ENCODE measurements at regions not wholly inside any gene's neighbourhood (a gene's known extent, or its start where the extent isn't known, plus 50 kb on each side); places are given as distances from the start of the nearest gene placed in this dataset.

GRCh38 chr12:59097876-59098275, 177.6 kb upstream of the LRIG3 start:
- Histone ChIP-seq H3K9me3 (ENCODE audit: low read length) (no peaks in the 10 kb centered on the region), H3K4me2 (ENCODE audit: low read depth, low read length) (no peak overlapping the region), H3K27ac (ENCODE audit: extremely low read length, insufficient read depth, low read length) (no peak overlapping the region), H3K27me3 (ENCODE audit: control insufficient read depth in 1 of 2, insufficient read depth in 2 of 2, low read length in 2 of 2) (no peaks in the 10 kb centered on the region), H3K9ac (ENCODE audit: insufficient read depth, low read depth, low read length) (no peak overlapping the region), H2AFZ (ENCODE audit: low read length) (no peak overlapping the region), H3K79me2 (ENCODE audit: insufficient read depth, low read length) (no peaks in the 10 kb centered on the region), H3K4me3 (replicated peaks in 1 of 3; ENCODE audit: insufficient read depth in 1 of 3, low read depth in 2 of 3, low read length in 3 of 3) (no peak overlapping the region), H3K36me3 (replicated peaks in 1 of 2; ENCODE audit: control insufficient read depth in 1 of 2, insufficient read depth in 2 of 2, low read length in 2 of 2) (no peaks in the 10 kb centered on the region), H4K20me1 (ENCODE audit: insufficient read depth, low read length) (no peaks in the 10 kb centered on the region), H3K4me1 (ENCODE audit: insufficient read depth, low read length) (no peaks in the 10 kb centered on the region)
- no peak for ATAC-seq
- FAIRE-seq = no peak
- intact Hi-C loops (cut with micrococcal nuclease; ENCODE audit: unreplicated experiment) (no loop called here), in situ Hi-C loops (cut with HindIII; ENCODE audit: extremely low pct_ligation_motif_present, low pct_unique_long_range_greater_than_20kb) (no loop called here)
- CTCF ChIA-PET (ENCODE audit: low intra/inter-chr PET ratio, low total read pairs) = no interaction called here
- 0% methylated on average over 1 of the region's 1 CpG for WGBS (ENCODE audit: low lambda C conversion rate)
- POLR2A ChIA-PET = no interaction called here
- no TSS peak for BruUV-seq (replicated peaks)
- no peak for TF ChIP-seq NCOR1 (IDR thresholded peaks at IDR 0.05; ENCODE audit: borderline replicate concordance, low read length)
- no peak for TF ChIP-seq ZNF792 (CRISPR knock-in tag; IDR thresholded peaks at IDR 0.05)
- TF ChIP-seq KMT2B (CRISPR knock-in tag; IDR thresholded peaks at IDR 0.05) = no peak
- TF ChIP-seq KLF6 (CRISPR knock-in tag; IDR thresholded peaks at IDR 0.05) = no peak
- no peak for TF ChIP-seq EEA1 (CRISPR knock-in tag; IDR thresholded peaks at IDR 0.05; ENCODE audit: borderline replicate concordance)
- no peak for TF ChIP-seq FOXM1 (CRISPR knock-in tag; IDR thresholded peaks at IDR 0.05)
- TF ChIP-seq ZBTB7A (CRISPR knock-in tag; IDR thresholded peaks at IDR 0.05) = no peak
- no peak for TF ChIP-seq AHR (CRISPR knock-in tag; IDR thresholded peaks at IDR 0.05)
- TF ChIP-seq, protein P1, sequence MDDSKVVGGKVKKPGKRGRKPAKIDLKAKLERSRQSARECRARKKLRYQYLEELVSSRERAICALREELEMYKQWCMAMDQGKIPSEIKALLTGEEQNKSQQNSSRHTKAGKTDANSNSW (CRISPR knock-in tag; IDR thresholded peaks at IDR 0.05; ENCODE audit: borderline replicate concordance) = no peak
- TF ChIP-seq ZNF292 (CRISPR knock-in tag; IDR thresholded peaks at IDR 0.05; ENCODE audit: borderline replicate concordance, low read depth) = no peak
- no peak for TF ChIP-seq SRF (IDR thresholded peaks at IDR 0.05; ENCODE audit: low read depth, low read length)
- TF ChIP-seq ZNF282 (IDR thresholded peaks at IDR 0.05; ENCODE audit: partially characterized antibody) = no peak
- TF ChIP-seq MAFF (IDR thresholded peaks at IDR 0.05; ENCODE audit: low read depth, low read length) = no peak
- no peak for TF ChIP-seq ZBTB38 (CRISPR knock-in tag; IDR thresholded peaks at IDR 0.05)
- no peak for TF ChIP-seq MATR3 (CRISPR knock-in tag; IDR thresholded peaks at IDR 0.05)
- no peak for TF ChIP-seq ZNF333 (CRISPR knock-in tag; IDR thresholded peaks at IDR 0.05; ENCODE audit: borderline replicate concordance)
- TF ChIP-seq ZNF597 (CRISPR knock-in tag; IDR thresholded peaks at IDR 0.05) = no peak
- TF ChIP-seq ZNF788 (CRISPR knock-in tag; IDR thresholded peaks at IDR 0.05; ENCODE audit: borderline replicate concordance) = no peak
- TF ChIP-seq ZNF263 (CRISPR knock-in tag; IDR thresholded peaks at IDR 0.05) = no peak
- TF ChIP-seq, protein P2, sequence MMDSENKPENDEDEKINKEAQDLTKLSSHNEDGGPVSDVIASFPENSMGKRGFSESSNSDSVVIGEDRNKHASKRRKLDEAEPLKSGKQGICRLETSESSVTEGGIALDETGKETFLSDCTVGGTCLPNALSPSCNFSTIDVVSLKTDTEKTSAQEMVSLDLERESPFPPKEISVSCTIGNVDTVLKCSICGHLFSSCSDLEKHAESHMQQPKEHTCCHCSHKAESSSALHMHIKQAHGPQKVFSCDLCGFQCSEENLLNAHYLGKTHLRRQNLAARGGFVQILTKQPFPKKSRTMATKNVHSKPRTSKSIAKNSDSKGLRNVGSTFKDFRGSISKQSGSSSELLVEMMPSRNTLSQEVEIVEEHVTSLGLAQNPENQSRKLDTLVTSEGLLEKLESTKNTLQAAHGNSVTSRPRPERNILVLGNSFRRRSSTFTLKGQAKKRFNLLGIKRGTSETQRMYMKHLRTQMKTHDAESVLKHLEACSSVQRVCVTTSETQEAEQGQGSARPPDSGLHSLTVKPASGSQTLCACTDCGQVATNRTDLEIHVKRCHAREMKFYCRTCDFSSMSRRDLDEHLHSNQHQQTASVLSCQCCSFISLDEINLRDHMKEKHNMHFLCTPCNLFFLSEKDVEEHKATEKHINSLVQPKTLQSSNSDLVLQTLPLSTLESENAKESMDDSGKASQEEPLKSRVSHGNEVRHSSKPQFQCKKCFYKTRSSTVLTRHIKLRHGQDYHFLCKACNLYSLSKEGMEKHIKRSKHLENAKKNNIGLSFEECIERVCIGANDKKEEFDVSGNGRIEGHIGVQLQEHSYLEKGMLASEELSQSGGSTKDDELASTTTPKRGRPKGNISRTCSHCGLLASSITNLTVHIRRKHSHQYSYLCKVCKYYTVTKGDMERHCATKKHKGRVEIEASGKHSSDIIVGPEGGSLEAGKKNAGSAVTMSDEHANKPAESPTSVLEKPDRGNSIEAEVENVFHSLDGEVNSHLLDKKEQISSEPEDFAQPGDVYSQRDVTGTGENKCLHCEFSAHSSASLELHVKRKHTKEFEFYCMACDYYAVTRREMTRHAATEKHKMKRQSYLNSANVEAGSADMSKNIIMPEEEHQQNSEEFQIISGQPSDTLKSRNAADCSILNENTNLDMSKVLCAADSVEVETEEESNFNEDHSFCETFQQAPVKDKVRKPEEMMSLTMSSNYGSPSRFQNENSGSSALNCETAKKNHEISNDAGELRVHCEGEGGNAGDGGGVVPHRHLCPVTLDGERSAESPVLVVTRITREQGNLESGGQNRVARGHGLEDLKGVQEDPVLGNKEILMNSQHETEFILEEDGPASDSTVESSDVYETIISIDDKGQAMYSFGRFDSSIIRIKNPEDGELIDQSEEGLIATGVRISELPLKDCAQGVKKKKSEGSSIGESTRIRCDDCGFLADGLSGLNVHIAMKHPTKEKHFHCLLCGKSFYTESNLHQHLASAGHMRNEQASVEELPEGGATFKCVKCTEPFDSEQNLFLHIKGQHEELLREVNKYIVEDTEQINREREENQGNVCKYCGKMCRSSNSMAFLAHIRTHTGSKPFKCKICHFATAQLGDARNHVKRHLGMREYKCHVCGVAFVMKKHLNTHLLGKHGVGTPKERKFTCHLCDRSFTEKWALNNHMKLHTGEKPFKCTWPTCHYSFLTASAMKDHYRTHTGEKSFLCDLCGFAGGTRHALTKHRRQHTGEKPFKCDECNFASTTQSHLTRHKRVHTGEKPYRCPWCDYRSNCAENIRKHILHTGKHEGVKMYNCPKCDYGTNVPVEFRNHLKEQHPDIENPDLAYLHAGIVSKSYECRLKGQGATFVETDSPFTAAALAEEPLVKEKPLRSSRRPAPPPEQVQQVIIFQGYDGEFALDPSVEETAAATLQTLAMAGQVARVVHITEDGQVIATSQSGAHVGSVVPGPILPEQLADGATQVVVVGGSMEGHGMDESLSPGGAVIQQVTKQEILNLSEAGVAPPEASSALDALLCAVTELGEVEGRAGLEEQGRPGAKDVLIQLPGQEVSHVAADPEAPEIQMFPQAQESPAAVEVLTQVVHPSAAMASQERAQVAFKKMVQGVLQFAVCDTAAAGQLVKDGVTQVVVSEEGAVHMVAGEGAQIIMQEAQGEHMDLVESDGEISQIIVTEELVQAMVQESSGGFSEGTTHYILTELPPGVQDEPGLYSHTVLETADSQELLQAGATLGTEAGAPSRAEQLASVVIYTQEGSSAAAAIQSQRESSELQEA (CRISPR knock-in tag; IDR thresholded peaks at IDR 0.05; ENCODE audit: not compliant biosample characterization) = no peak
- no peak for DNase-seq (ENCODE audit: low spot score)

Data from HepG2 (cell line).